Common myeloid progenitor, CD34-positive (primary cell): ENCODE measurements at regions not wholly inside any gene's neighbourhood (a gene's known extent, or its start where the extent isn't known, plus 50 kb on each side); places are given as distances from the start of the nearest gene placed in this dataset.

ENCODE experiments used
- CTCF ChIA-PET: fragments of 350-600 bp; sonication (Branson Sonifier 250); formaldehyde crosslinking; loops from one replicate; lab custom pipeline; 2021; ENCODE audit warnings: antibody characterized with exemption; lab: Charles Lee
- POLR2A ChIA-PET: fragments of 350-600 bp; sonication (Branson Sonifier 250); formaldehyde crosslinking; loops from one replicate; lab custom pipeline; 2021; ENCODE audit warnings: antibody characterized with exemption; lab: Charles Lee
- DNase-seq, 3 donors: peaks; one replicate each; pipeline versions ENCODE4 v3.0.0 to v3.0.0-alpha.2; 2013
- H3K27ac ChIP-seq, 2 experiments: 1 replicate in 1 of 2; 2 replicates in 1 of 2; pipeline ENCODE4 v1.7.0; 2013; ENCODE audit warnings: inconsistent platforms in 2 of 2, low read length in 2 of 2, mild to moderate bottlenecking in 2 of 2, low read depth in 1 of 2, moderate library complexity in 1 of 2; ENCODE audit not compliant: severe bottlenecking in 2 of 2, insufficient read depth in 1 of 2, poor library complexity in 1 of 2
- H3K27me3 ChIP-seq, 5 experiments: replicated peaks in 2 of 5; 1 replicate in 3 of 5; 2 replicates in 2 of 5; pipeline versions ENCODE4 v1.6.1 to v1.7.0; 2013; ENCODE audit warnings: low read length in 4 of 5, mild to moderate bottlenecking in 2 of 5, moderate library complexity in 2 of 5, inconsistent platforms in 1 of 5; ENCODE audit not compliant: insufficient read depth in 5 of 5, control insufficient read depth in 4 of 5
- H3K36me3 ChIP-seq, 4 experiments: 1 replicate in 2 of 4; 2 replicates in 2 of 4; pipeline versions ENCODE4 v1.6.1 to v1.7.0; 2013; ENCODE audit warnings: low read length in 3 of 4, control low read depth in 1 of 4, mild to moderate bottlenecking in 1 of 4; ENCODE audit not compliant: control insufficient read depth in 4 of 4, insufficient read depth in 4 of 4
- H3K4me1 ChIP-seq, 4 experiments: 1 replicate in 3 of 4; 2 replicates in 1 of 4; pipeline versions ENCODE4 v1.6.1 to v1.7.1; 2013; ENCODE audit warnings: low read length in 3 of 4, mild to moderate bottlenecking in 3 of 4, control low read depth in 1 of 4, inconsistent platforms in 1 of 4, moderate library complexity in 1 of 4; ENCODE audit not compliant: control insufficient read depth in 4 of 4, insufficient read depth in 4 of 4; ENCODE audit errors: control extremely low read depth in 1 of 4
- H3K4me3 ChIP-seq, 7 experiments: 1 replicate in 4 of 7; 2 replicates in 3 of 7; pipeline versions ENCODE4 v1.5.1 to v1.7.0; 2013; ENCODE audit warnings: mild to moderate bottlenecking in 7 of 7, low read length in 6 of 7, moderate library complexity in 6 of 7, inconsistent platforms in 2 of 7, low read depth in 2 of 7, control low read depth in 1 of 7; ENCODE audit not compliant: insufficient read depth in 4 of 7, control insufficient read depth in 1 of 7; ENCODE audit errors: extremely low read depth in 1 of 7
- H3K9me3 ChIP-seq, 5 experiments: 1 replicate in 4 of 5; 2 replicates in 1 of 5; pipeline versions ENCODE4 v1.6.1 to v1.7.1; 2013; ENCODE audit warnings: low read length in 4 of 5, mild to moderate bottlenecking in 2 of 5, inconsistent platforms in 1 of 5, low read depth in 1 of 5, moderate library complexity in 1 of 5; ENCODE audit not compliant: control insufficient read depth in 4 of 5, insufficient read depth in 2 of 5; ENCODE audit errors: control extremely low read depth in 1 of 5
- WGBS: methylation state at CpG from one replicate; pipeline ENCODE4 v1.1.5; 2013; ENCODE audit not compliant: insufficient coverage; 5-methylcytosine and 5-hydroxymethylcytosine counted together

- no peak overlapping the region for H3K27ac ChIP-seq
- peaks cover 14 to 23% (median 22%) of the 10 kb centered on the region in 4 experiments for H3K4me1 ChIP-seq
- H3K9me3 ChIP-seq: no peaks in the 10 kb centered on the region
- WGBS: no CpG with 5 or more reads among the region's 3 CpGs
- peaks cover 0 to 10% (median 4%) of the 10 kb centered on the region in 5 experiments for H3K27me3 ChIP-seq
- no peak overlapping the region for H3K4me3 ChIP-seq
- ChIA-PET POLR2A (no interaction called here), CTCF (interaction anchor here (0.6 to 1.0 kb wide), 2 partner anchors 18 to 53 kb away, joined by 3 read pairs; no protein-coding TSS in a partner anchor)
- no peak for DNase-seq
- H3K36me3 ChIP-seq: no peaks in the 10 kb centered on the region
Observed at GRCh38 chr10:8128511-8128910, 74.0 kb downstream of the GATA3 start.

- no peak for DNase-seq
- Histone ChIP-seq H3K27ac (no peak overlapping the region), H3K4me3 (no peak overlapping the region), H3K27me3 (peaks cover 0 to 16% (median 4%) of the 10 kb centered on the region in 5 experiments), H3K36me3 (no peaks in the 10 kb centered on the region), H3K4me1 (peaks cover 16 to 28% (median 24%) of the 10 kb centered on the region in 4 experiments), H3K9me3 (no peaks in the 10 kb centered on the region)
- WGBS: 100% methylated on average over 1 of the region's 2 CpGs
- POLR2A ChIA-PET: interaction anchor here (0.5 kb wide), 1 partner anchor 96 kb away, joined by 3 read pairs; no protein-coding TSS in a partner anchor
- CTCF ChIA-PET: no interaction called here
Observed at GRCh38 chr10:8129438-8129837, 75.0 kb downstream of the GATA3 start.

GRCh38 chr10:8130973-8131911 lies 76.8 kb downstream of the GATA3 start:
- H3K27ac ChIP-seq: no peak overlapping the region
- H3K27me3 ChIP-seq: peaks cover 0 to 20% (median 4%) of the 10 kb centered on the region in 5 experiments
- no peaks in the 10 kb centered on the region for H3K9me3 ChIP-seq
- no peak overlapping the region for H3K4me3 ChIP-seq
- peaks cover 16 to 28% (median 24%) of the 10 kb centered on the region in 4 experiments for H3K4me1 ChIP-seq
- WGBS: 93% methylated on average over 5 of the region's 8 CpGs
- H3K36me3 ChIP-seq: no peaks in the 10 kb centered on the region
- ChIA-PET POLR2A (no interaction called here), CTCF (interaction anchor here (1.2 kb wide), 1 partner anchor 71 kb away, joined by 5 read pairs; no protein-coding TSS in a partner anchor)
- peak; percentile 26 to 74 (median 59) for DNase-seq

GRCh38 chr10:8133146-8133545 lies 78.7 kb downstream of the GATA3 start:
- CTCF ChIA-PET: interaction anchor here (0.6 to 1.3 kb wide), 4 partner anchors 14 to 309 kb away, joined by 3 to 5 read pairs (median 4); no protein-coding TSS in a partner anchor
- no peaks in the 10 kb centered on the region for H3K9me3 ChIP-seq
- H3K36me3 ChIP-seq: no peaks in the 10 kb centered on the region
- POLR2A ChIA-PET: interaction anchor here (0.7 kb wide), 1 partner anchor 47 kb away, joined by 4 read pairs; no protein-coding TSS in a partner anchor
- peaks cover 0 to 20% (median 4%) of the 10 kb centered on the region in 5 experiments for H3K27me3 ChIP-seq
- peak; percentile 85 to 96 (median 96) for DNase-seq
- H3K4me3 ChIP-seq: peak overlapping the region in 2 of 7 experiments; percentile 36 to 45
- no peak overlapping the region for H3K27ac ChIP-seq
- H3K4me1 ChIP-seq: peaks cover 16 to 45% (median 40%) of the 10 kb centered on the region in 4 experiments
- 4% methylated on average over 4 of the region's 8 CpGs for WGBS

- WGBS: 100% methylated on average over 2 of the region's 2 CpGs
- H3K9me3 ChIP-seq: no peaks in the 10 kb centered on the region
- ChIA-PET POLR2A (no interaction called here), CTCF (interaction anchor here (1.7 kb wide), 1 partner anchor 78 kb away, joined by 4 read pairs; no protein-coding TSS in a partner anchor)
- no peaks in the 10 kb centered on the region for H3K36me3 ChIP-seq
- peaks cover 0 to 14% (median 0%) of the 10 kb centered on the region in 5 experiments for H3K27me3 ChIP-seq
- DNase-seq: peak; percentile 18 to 80 (median 71)
- peaks cover 13 to 42% (median 31%) of the 10 kb centered on the region in 4 experiments for H3K4me1 ChIP-seq
- H3K27ac ChIP-seq: no peak overlapping the region
- peak overlapping the region in 1 of 7 experiments; percentile 39 for H3K4me3 ChIP-seq
Observed at GRCh38 chr10:8136736-8137135, 82.2 kb downstream of the GATA3 start.

- Histone ChIP-seq H3K27ac (no peak overlapping the region), H3K9me3 (no peaks in the 10 kb centered on the region), H3K36me3 (no peaks in the 10 kb centered on the region), H3K4me1 (peaks cover 13 to 38% (median 28%) of the 10 kb centered on the region in 4 experiments), H3K27me3 (peaks cover 0 to 14% (median 0%) of the 10 kb centered on the region in 5 experiments), H3K4me3 (peak overlapping the region in 2 of 7 experiments; percentile 39 to 51)
- ChIA-PET POLR2A (no interaction called here), CTCF (interaction anchor here (1.7 kb wide), 1 partner anchor 78 kb away, joined by 4 read pairs; no protein-coding TSS in a partner anchor)
- 63% methylated on average over 6 of the region's 6 CpGs for WGBS
- DNase-seq: peak in 2 of 3 donors; percentile 56 to 64
Observed at GRCh38 chr10:8137272-8137681, 82.8 kb downstream of the GATA3 start.
